Activated T-cell treated with anti-CD3 and anti-CD28 coated beads, Interleukin-2, amount 50 U/mL, for 1 hour (primary cell): ENCODE measurements at regions not wholly inside any gene's neighbourhood (a gene's known extent, or its start where the extent isn't known, plus 50 kb on each side); places are given as distances from the start of the nearest gene placed in this dataset.

Source experiments
- DNase-seq: peaks from one replicate; pipeline ENCODE4 v3.0.0-alpha.2; 2020

DNA sequence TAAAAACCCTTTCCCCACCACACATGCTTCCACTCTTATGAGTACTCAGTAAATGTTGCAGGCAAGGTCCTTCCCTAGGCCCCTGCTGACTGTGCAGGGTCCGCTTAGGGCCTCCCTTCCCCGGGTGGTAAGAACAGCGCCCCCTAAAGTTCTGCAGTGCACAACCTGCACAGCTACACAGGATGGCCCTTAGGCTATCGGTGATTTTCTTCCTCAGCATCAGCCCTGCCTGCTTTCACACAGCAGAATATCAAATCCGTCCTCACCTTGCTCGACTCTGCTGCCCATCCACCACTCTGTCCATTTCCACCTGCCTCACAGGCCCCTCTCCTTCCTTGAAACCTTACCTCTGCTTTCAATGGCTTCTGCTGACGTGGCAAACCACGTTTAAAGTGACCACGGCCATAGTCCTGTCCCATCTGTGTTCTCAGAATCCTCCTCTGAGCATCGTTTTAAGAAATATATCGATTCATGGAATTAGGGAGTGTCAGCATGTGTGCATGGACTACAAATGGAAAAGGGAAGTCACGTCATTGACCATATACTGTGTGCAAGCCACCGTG is 51.4 kb upstream of the TMEM132E start:
- no peak for DNase-seq

DNA sequence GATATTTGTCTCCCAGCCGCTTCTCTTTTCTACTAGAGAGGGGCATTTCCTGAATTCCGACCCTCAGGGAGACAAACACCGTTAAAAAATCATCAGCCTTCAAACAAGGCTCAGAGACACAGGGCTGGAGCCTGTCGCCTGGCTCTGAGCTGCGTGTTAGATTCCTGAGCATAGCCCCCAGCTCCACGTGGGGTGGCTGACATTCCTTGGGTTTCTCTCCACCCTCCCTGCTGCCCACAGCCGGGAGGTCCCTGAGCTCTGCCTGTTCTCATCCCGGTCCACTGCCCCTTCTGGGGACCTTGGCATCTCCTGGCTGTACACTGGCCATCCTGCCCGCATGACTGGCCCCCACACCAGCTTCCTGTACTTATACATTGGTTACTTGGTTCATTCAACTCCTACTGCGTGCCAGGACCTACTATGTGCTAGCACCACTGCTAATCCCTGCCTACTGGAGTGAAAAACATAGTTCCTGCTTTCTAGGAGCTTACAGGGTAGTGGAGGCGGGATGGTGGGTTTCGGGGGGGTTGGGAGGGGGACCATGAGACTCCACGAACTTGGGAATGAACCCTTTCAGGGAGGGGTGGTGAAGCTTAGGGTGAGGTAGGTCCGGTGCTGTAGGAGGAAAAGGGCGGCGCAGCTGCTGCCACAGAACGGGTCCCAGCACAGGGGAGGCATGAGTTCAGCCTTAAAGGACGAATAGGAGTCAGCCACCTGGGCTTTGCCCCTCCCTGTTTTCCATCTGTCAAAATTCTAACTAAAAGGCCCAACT is 52.1 kb upstream of the TMEM132E start:
- DNase-seq, result no peak

- DNase-seq, result no peak
Observed at GRCh38 chr17:34525651-34526050, 53.7 kb upstream of the TMEM132E start.

DNA sequence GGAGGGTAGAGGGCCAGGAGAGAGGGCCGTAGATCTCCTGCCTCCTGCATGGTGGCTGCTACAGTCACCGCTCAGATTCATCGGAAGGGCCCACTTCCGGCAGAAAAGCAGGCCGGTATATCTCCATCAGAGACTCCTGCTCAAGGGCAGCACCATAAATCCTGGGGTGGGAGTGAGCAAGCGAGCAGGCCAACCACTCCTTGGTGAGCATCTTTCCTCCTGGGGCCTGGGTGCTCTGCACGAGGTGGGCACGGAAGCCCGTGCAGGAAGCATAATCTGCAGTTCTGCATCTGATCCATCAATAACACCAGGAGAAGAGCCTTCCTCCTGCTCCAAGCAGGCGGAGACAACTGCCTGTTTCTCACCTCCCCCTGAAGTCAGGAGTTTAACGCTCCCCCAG is 57.4 kb upstream of the TMEM132E start:
- DNase-seq, result no peak

DNA sequence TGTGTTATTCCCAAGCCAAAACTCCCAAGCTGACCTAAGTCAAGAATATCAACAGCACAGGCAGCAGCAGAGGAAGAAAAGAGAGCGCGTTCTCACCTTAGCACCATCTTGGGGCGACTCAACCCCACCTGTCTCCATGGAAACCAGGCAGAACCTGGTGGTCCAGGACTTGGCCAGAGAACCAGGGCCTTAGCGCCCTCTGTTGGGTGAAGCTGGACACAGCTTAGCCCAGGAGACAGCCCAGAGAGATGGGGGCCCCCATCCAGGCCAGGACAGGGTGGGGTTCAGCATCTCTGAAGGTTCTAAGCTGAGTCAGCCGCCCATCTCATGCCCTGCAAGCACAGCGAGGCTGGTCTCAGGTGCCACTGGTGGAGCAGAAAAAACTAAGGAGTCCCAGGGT is 60.1 kb upstream of the TMEM132E start:
- DNase-seq, result no peak

DNA sequence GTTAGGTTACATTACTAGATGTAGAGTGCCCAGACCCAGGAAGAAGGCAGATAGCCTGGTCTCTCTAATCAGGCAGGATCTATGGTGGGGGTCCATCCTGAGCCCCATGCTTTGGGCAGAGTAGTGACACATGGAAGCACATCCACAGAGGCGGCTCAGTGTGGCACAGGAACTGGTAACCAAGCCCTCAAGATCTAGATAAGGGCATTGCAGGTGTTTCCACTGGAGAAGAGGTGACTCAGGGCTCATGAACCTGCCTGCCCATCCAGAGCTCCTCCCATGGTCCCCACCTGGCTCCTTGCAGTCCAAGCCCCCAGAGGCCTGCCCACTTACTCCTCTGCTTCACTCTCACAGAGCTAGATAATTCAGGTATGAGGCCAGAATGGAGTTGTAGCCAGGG is 62.0 kb upstream of the TMEM132E start:
- no peak for DNase-seq

DNA sequence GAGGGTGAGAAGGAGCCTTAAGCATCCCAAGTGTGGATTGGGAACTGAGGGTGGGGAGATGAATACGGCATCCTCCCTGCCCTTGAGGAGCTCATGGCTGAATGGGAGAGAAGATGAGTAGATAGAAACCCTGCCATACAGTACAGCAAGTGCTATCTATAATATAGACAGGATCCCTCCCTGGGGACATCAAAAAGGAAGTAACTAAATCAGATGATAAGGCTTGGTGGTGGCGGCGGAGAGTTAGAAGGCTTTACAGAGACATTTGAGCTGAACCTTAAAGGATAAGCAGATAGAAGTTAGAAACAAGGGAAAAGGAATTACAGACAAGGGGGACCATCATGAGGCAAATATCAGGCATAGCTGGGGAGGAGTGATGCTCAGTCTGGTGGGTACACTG is 67.5 kb upstream of the TMEM132E start:
- DNase-seq, result no peak

- no peak for DNase-seq
Observed at GRCh38 chr17:34511265-34511664, 68.1 kb upstream of the TMEM132E start.

- no peak for DNase-seq
Observed at GRCh38 chr17:34504814-34505484, 74.4 kb upstream of the TMEM132E start.

DNA sequence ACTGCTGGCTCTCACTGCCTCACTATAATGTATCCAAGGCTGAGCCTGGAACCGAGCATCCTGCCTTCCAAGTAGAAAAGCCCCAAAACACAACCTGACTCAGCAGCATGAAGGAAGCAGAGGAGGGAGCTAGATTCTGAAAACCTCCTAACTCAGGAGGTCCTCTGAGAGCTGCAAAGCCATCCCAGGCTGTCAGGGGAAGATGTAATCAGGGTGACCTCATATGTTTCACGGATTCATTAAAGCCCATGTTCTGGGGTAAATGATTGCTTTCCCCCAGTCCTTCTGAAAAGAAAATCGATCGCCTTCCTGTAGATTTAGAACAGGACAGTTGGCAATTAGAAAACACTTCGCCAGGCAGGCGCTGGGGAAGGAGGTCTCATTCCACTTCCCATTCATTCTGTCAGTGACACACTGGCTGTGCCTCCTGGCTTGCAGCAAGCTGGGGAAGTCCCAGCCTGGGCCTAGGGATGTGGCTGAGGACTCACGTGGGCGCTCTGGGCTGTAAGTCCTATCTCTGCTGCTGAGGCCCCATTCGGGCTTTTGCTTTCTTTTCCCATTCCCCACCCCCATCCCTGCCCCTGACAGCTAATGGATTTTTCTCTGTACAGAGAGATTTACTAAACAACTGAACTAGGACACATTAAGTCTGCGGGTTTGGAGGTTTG is 75.7 kb upstream of the TMEM132E start:
- no peak for DNase-seq

DNA sequence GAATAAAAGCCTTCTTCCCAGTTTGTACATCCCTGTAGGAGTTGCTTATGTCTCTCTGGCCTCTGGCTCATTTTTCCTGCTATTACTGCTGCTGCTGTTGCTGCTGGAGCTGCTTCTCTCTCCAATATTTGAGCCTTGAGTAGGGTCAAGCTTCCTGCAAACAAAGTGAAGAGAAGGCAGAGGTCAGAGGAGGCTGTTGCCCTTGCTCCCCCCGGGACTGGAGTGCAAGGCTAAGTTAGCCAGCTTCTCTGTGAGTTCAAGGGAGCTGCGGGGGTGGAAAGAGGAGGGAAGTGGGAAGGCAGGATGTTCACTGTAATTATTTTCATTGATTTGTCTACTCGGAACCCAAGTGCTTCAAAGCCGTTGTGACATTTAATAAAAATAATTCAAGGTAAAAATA is 77.0 kb upstream of the TMEM132E start:
- no peak for DNase-seq

- no peak for DNase-seq
Observed at GRCh38 chr17:34499576-34499975, 79.8 kb upstream of the TMEM132E start.

GRCh38 chr17:34493917-34494316 is 85.5 kb upstream of the TMEM132E start:
- DNase-seq, result no peak

GRCh38 chr17:34487626-34488025 is 91.8 kb upstream of the TMEM132E start:
- no peak for DNase-seq

DNA sequence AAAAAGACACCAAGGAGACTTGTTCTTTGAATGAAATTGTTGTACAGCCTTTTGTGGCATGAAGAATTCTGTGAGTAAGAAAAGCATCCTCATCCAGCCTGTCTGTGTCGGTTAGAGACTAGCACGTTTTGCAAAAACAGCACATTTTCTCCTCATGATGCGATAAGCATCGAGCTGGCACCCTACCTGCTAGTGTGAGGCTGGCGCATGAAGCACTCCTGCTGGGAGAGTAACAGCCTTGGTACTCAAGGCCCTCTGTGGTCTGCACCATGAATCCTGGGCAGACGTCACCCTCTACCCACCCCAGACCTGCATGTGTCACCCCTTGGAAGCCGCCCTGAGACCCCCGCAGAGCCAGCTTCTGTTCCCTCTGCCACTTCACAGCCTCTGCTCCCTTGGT is 92.6 kb upstream of the TMEM132E start:
- no peak for DNase-seq

DNA sequence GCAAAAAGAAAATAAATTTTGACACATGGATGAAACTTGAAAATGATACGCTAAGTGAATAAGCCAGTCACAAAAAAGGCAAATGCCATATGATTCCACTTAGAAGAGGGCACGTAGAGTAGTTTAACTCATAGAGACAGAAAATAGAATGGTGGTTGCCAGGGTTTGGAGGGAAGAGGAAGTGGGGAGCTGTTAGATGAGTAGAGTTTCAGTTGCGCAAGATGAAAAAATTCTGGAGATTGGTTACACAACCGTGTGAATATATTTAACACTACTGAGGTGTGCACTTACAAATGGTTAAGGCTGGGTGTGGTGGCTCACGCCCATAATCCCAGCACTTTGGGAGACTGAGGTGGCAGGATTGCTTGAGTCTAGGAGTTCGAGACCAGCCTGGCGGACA is 93.4 kb upstream of the TMEM132E start:
- no peak for DNase-seq

DNA sequence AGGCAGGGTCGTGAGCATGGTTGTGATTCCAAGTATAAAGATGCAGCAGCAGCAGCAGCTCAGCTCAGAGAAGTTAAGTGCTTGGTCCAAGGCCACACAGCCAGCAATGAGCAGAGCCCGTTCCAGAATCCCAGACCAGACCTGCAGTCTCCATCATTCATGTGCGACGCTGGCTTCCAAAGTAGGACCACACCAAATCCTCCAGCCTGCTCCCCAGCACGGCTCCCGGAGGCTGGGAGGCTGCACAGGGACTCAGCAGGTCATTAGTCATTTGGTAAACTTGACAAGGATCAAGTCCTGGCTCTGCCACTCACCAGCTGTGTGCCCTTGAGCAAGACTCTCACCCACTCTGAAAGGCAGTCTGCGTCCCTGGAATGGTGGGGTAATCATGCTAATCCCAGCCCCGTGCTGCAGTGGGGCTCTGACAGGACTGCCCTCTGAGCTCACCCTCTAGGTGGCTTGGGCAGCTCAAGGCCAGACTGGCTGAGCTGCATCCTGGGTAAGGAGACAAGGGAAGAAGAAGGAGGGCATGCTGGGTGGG is 95.1 kb upstream of the TMEM132E start:
- DNase-seq, result no peak

GRCh38 chr17:34482730-34483129 is 96.7 kb upstream of the TMEM132E start:
- DNase-seq, result no peak

DNA sequence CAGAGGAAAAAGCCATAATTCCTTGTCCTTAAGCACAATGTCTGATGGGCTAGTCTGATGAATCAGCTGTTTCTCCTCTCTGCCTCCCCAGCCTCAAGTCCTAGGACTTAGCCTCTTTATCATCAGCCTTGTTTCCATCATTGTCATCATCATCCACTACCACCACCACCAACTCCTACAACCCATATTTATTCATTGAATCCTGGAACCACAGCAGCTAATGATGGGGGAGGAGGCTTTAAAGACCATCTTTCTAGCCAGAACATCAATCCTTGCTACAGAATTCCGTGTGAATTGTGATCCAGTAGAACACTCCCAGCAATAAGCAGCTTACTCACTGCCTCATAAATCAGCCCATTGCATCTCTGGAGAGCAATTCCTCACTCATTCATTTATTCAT is 97.6 kb upstream of the TMEM132E start:
- DNase-seq, result no peak

DNA sequence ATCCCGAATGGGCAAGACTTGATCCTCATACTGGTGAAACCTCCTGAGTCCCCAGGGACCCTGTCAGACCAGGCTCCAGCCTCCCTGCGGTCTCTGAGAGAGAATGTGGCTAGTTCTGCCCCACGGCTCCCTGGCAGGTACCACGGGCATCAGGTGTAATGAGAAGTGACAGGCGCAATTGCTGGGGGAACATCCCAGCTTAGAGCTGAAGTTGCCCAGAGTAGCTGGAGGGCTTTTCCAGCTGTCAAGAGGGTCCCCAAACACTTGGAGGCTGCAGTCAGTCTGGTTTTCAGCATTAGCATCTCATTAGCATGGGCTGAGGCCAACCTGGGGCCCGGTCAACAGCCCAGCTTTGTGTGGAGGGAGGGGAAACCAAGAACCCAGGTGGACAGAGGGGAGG is 100.0 kb upstream of the TMEM132E start:
- DNase-seq, result no peak

DNA sequence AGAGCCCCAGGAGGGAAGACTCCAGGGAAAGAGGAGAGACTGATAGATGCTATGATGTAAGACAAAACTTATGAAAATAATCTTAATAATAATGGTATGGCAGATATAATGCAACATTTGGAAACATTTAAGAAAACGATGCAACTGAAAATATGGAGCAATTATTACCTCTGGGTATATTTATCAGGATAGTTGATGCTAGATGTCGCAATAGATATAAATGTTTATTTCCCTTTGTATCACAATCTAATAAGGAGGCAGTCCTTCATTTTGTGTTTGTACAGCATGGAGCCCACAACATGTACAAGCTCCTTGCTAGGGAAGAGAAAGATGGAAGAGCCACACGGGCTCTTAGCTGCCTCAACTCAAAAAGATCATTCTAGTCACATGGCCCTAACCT is 101.1 kb upstream of the TMEM132E start:
- no peak for DNase-seq

DNA sequence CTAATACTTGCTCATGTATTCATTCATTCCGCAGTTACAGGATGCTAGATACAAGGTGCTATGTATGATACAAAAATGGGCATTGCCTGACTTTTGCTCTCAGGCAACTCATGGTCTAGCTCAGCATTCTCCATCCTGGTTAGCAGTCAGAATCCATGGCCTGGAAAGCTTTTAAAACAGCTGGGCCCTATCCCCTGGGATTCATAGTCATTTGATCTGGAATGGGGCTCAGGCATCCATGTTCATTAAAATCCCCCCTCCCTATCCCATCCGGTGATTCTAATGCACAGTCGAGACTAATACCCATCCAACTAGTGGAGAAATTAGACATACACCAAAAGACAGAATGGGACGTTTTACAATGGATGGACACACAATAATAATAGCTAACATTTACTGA is 104.1 kb upstream of the TMEM132E start:
- no peak for DNase-seq

- no peak for DNase-seq
Observed at GRCh38 chr17:34474706-34475105, 104.7 kb upstream of the TMEM132E start.

GRCh38 chr17:34472363-34472762 is 107.0 kb upstream of the TMEM132E start:
- no peak for DNase-seq
